ENCODE measurements at regions not wholly inside any gene's neighbourhood (a gene's known extent, or its start where the extent isn't known, plus 50 kb on each side); places are given as distances from the start of the nearest gene placed in this dataset.

GRCh38 chr6:75546381-75546780, 52.8 kb upstream of the FILIP1 start:
- DNase-seq (ENCODE audit: low read depth, low spot score): no peak
- Mint-ChIP-seq H3K4me1 (no peaks in the 10 kb centered on the region), H3K9me3 (no peaks in the 10 kb centered on the region)

GRCh38 chr6:75550544-75551167, 51.0 kb upstream of the SENP6 start:
- no peak for TF ChIP-seq CTCF (conservative IDR thresholded peaks at IDR 0.05)
- H3K36me3 Mint-ChIP-seq (ENCODE audit: low read depth): no peaks in the 10 kb centered on the region
- H3K9me3 Mint-ChIP-seq: no peaks in the 10 kb centered on the region
- no peak for DNase-seq (ENCODE audit: low read depth, low spot score)
- no peaks in the 10 kb centered on the region for H3K4me1 Mint-ChIP-seq
- H3K4me3 Mint-ChIP-seq: no peak overlapping the region
- no peak overlapping the region for H3K27ac Mint-ChIP-seq (ENCODE audit: unreplicated experiment)
- no peaks in the 10 kb centered on the region for H3K27me3 Mint-ChIP-seq (ENCODE audit: low read depth)

More at GRCh38 chr6:75546381-75546780, 52.8 kb upstream of the FILIP1 start:
- H3K4me3 Mint-ChIP-seq: no peak overlapping the region
- no peak overlapping the region for H3K27ac Mint-ChIP-seq (ENCODE audit: unreplicated experiment)
- peaks cover 2% of the 10 kb centered on the region for H3K27me3 Mint-ChIP-seq (ENCODE audit: low read depth)
- H3K36me3 Mint-ChIP-seq (ENCODE audit: low read depth): no peaks in the 10 kb centered on the region
- TF ChIP-seq CTCF (conservative IDR thresholded peaks at IDR 0.05): peak; percentile 43

- no peaks in the 10 kb centered on the region for H3K27me3 Mint-ChIP-seq (ENCODE audit: low read depth)
- H3K9me3 Mint-ChIP-seq: no peaks in the 10 kb centered on the region
- no peak for DNase-seq (ENCODE audit: low read depth, low spot score)
- no peaks in the 10 kb centered on the region for H3K4me1 Mint-ChIP-seq
- no peaks in the 10 kb centered on the region for H3K36me3 Mint-ChIP-seq (ENCODE audit: low read depth)
- no peak for TF ChIP-seq CTCF (conservative IDR thresholded peaks at IDR 0.05)
- H3K27ac Mint-ChIP-seq (ENCODE audit: unreplicated experiment): no peak overlapping the region
- H3K4me3 Mint-ChIP-seq: no peak overlapping the region
Measured at GRCh38 chr6:75551367-75551952, 50.2 kb upstream of the SENP6 start.
